COLO829 (cell line): ENCODE measurements at regions not wholly inside any gene's neighbourhood (a gene's known extent, or its start where the extent isn't known, plus 50 kb on each side); places are given as distances from the start of the nearest gene placed in this dataset.
A peak's percentile ranks its signal among the peaks of the same experiment; 100 is the strongest.
"Not testable (repeated sequence)": the region's sequence is repeated elsewhere in the genome, so short reads cannot be mapped to it uniquely, and the experiment has no call there.

Source experiments
- DNase-seq: peaks from one replicate; pipeline ENCODE4 v3.0.0; 2012; ENCODE audit warnings: low spot score

DNA sequence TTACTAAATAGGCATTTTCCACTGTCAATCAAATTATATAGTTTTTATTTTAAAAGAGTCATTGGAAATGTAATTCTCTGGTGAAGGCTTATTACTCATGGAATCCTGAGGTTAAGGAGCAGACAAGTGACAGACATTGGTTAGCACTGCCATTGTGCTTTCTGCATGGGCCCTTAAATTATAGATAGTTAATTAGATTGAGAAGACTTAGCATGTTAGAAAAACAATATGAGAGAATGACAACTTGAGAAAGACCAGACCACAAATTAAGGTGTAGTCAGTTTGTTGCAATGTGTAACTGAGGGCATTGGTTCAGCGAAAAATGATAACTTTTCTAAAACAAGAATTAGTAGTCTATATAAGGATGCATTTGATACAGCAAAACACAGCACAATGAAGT is 195.5 kb downstream of the SLITRK6 start:
- DNase-seq, result no peak

DNA sequence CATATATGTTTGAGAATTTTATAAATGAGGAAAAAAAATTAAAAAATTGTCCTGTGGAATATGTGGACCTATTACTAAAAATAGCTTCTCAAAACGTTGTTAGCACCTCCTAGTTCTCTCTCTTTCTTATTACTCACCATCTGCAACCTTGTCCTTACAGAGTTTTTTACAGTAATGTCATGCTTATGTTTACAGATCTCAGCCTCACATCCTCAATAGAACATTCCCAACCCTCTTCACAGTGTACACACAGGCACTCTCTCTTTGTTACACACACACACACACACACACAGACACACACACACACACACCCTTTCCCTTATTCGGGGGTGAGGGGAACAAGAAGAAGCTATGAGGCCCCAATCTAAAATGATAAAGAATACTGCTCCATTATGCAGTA is 197.7 kb downstream of the SLITRK6 start:
- DNase-seq, result no peak

DNA sequence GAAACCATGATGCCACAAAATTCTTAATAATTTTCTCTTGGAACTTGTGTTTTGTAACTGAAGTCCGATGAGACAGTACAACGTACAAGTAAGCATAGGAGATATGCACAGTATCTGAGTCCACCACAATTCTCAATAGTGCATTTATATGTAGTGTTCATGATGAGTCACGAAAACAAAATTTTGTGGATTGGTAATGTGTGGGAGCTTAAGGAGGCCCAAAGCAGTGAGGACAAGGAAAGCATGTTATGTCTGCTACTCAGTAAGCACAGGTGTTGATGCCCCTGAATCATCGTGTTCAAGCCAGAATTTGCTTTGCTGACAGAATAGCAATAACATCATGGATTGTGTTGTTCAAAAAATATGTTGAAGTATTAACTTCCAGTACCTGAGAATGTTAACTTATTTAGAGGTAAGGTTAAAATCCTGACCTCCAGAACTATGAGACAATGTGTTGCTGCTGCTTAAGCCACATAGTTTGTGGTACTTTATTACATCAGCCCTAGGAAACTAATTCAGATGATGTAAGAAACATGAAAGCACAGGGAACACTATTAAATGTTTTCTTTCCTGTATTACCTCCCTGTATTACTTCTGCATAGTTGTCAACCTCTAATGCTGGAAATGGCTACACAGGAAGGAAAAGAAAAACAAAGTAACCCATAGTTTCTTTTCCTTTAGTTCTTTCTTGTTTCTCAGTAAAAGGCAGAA is 201.3 kb downstream of the SLITRK6 start:
- DNase-seq, result no peak

DNA sequence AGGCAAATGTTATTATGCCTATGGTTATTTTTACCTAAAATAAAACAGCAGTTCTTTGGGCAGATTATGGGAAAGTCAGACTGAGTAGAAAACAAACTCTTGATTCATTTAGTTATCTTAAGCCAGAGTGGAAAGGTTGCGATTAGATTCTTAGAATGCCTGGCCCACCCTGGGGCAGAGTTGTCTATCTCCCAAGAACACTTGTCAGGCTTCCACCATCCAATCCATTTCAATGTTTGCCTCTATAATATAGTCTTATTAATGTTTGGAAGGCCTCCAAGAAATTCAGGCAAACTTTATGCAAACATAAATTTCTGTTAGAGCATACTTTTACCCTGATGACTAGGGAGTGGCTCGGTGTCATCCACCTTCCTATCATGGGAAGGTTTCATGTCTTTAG is 207.0 kb downstream of the SLITRK6 start:
- DNase-seq, result no peak

DNA sequence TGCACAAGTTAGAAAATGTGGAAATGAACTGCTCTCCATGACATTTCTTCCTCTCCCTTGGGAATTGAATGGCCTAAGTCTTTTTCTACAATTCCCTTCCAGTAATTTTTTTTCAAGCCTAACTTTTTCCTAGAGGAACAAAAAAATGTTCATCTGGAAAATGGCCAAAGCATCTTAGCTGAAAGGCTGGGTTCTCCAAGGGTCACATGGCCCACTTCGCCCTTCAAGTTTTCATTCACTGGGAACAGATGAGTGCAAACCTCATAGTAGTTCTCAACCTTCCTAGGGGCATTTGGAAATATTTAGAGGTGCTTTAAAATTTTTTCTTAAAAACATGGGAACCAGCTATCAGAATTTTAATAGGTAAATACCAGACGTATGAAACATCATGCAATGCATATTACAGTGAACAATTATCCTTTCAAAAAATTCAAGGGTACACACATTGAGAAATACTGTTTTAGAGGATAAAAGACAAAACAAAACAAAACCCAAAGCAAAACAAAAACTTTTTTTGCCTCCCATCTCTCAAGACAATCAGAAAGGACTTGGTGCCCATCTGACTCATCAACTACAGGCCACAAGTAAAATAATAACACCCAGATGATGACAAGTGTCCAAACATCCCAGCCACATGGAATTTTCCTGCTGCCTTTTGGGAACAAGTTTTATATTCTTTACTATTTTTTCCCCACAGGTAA is 208.8 kb downstream of the SLITRK6 start:
- no peak for DNase-seq

DNA sequence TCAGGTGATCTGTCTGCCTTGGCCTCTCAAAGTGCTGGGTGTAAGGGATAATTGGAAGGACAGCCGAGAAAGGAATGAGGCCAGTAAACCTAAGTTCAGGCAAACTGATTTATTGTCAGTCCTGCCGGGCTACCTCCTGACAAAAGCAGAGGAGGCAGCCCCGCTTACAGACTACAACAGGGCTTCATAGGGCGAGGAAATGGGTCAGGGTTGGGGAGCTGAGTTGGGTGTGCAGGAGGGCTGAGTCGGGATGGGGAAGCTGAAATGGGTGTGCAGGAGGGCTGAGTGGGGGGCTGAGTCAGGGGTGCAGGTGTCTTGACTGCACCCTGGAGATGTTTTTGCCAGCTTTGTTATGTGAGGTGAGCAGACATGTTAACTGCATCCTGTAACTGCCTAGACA is 210.2 kb downstream of the SLITRK6 start:
- DNase-seq, result no peak

DNA sequence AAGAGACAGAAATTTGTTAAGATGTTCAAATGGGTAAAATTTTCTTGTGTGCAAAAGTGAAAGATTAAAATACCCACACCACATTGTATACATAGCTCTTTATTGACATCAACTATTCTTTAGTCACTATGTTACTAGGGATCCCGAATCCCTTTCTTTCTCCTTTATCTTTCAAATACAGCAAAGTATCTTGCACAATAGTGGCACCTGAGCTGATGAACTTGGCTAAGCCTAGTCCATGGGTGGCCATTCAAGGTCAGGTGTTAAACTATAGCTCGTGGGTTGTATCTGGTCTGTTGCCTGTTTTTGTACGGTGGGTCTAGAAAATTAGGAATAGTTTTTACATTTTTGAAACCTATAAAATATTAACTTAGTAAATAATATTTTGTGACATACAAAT is 210.9 kb downstream of the SLITRK6 start:
- no peak for DNase-seq

DNA sequence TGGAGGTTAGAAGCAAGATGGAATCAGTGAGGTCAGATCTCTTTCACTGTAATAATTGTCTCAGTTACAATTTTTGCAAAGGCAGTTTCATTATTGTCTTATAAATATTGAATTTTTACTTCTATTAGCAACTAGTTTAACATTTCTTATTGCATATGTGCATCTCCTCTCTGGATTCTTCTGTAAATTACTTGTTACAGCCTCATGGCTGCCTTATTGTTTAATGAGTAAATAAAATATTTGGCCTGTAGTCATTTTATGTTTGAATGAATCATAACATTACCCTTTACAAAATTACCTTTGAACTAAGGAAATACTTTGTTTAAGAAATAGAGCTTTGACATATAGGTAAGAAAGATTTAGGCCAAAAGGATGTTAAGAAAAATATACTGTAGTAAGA is 212.4 kb downstream of the SLITRK6 start:
- no peak for DNase-seq

DNA sequence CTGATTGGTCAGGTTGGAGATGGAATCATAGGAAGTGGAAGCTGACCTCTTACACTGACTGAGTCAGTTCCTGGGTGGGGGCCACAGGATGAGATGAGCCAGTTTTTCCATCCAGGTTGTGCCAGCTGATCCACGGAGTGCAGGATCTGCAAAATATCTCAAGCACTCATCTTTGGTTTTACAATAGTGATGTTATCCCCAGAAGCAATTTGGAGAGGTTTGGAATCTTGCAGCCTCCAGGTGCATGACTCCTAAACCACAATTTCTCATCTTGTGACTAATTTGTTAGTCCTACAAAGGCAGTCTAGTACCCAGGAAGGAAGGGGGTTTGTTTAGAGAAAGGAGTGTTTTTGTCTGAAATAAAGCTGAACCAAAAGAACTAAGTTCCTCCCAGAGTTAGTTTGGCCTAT is 212.8 kb downstream of the SLITRK6 start:
- peak; percentile 67 for DNase-seq

DNA sequence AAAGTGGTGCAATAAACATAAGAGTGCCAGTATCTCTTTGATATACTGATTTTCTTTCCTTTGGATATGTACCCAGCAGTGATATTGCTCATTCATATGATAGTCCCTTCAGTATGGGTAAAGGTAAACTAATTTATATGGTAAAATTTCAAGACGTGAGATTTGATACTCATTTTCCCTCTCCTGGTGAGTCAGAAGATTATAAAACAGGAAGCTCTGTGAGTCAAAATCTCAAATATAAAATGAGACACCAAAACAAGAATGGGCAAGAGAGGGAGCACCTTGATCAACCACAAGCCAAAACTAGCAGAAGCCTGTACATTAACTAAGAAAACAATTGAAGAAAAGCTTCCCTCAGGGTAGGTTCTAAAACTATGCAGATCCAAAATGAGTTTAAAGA is 216.3 kb downstream of the SLITRK6 start:
- no peak for DNase-seq

DNA sequence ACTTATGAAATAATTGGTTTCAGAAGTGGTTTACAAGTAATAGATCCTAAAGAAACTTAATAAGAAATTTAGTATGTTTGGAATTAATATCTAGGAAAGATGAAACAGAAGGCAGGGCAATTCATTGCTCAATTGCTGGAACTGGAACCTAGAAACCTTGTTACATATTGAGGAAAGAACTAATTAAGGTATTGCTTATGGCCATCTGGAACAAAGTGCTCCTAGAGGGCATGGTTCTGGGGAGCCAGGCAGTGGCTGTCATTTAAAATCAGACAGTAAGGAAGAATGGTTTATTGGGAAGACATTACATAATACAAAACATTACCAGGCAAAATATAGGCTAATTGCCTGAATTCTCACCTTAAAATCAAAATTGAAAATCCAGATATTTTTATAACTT is 224.1 kb downstream of the SLITRK6 start:
- no peak for DNase-seq

DNA sequence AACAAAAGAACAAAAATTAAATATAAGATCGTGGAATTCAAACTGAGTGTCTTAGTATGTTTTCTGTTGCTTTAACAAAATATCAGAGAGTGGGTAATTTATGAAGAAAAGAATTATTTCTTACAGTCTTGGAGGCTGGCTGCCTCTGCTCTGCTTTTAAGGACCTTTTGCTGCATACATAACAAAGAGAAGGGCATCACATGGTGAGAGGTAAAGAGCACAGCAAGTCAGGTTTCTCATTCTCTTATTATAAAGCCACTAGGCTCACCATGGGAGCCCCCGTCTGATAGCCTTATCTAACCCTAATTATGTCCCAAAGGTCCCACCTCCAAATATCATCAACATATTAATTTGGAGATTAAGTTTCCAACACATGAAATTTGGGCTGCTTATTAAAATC is 231.3 kb downstream of the SLITRK6 start:
- no peak for DNase-seq

DNA sequence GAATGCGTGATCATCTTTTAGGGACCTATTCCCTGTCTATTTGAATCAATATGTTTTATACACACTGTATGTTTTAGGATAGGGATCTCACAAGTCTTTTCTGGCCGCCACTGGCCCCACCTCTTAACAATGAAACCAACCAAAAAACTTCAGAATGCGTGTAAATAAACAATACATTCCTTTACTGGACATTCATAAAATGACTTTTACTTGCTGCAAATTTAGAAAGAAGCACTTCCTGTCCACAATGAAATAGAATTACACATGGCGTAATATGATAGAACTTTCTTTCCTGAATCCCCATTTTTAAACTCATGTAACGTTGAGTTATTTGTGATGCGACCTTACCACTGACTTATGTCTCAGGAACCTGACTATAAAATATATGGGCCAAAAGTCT is 233.6 kb downstream of the SLITRK6 start:
- DNase-seq, result no peak

DNA sequence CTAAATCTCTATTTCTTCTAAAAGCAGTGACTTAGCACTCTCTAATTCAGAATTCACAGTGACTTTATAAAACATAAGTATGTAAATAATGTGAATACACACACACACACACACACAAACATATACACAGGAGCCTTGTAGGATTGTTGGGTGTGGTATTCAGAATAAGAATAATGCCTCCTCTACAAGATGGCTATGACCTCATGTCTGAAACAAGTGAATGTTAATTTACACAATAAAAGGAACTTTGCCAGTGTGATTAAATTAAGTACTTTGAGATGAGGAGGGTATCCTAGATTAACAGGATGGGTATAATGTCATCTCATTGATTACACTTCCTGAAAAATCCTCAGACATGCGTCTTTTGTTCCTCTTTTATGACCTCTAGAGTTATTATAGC is 234.6 kb downstream of the SLITRK6 start:
- no peak for DNase-seq

DNA sequence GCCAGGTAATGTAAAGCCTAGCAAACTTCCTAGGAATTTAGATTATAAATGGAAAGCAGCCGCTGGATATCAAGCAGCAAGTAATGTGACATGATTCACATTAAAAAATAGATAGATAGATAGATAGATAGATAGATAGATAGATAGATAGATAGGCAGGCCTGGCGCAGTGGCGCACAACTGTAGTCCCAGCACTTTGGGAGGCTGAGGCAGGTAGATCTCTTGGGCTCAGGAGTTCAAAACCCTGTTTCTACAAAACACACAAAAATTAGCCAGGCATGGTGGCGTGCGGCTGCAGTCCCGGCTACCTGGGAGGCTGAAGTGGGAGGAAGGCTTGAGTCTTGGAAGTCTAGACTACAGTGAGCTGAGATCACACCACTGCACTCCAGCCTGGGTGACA is 236.9 kb downstream of the SLITRK6 start:
- no peak for DNase-seq

DNA sequence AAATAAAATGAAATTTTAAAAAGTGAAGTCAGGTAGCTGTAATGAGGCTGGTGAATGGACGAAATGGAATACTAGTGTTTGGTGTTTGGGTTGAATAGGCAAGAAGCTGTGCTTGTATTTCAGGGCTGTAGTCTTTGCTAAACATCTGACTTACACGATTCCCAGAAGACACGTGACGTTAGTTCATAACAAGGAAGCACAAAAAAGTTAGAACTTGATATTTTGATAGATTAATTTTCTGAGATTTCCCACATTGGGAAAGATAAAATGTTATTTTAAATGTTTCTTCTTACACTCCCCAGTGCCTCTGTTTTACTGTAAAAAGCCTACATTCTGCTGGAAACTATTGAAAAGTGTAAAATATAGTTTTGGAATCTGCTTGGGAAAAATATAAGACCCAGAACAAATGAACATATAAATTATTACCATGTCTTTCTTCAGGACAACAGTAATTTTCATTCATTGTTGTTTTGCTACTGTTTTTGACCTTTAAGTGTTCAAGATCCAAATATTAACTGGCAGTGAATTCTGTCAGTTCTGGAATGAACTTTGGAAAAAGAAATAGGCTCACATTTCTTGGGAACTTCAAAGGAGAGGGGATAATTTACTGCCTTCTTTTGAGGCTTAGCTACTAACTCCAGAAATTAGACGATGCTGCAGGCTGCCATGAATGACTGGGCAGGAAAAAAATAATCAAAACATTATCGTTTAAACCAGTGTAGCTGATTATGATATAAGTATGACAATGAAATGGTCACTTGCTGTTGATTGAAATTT is 241.3 kb downstream of the SLITRK6 start:
- no peak for DNase-seq

DNA sequence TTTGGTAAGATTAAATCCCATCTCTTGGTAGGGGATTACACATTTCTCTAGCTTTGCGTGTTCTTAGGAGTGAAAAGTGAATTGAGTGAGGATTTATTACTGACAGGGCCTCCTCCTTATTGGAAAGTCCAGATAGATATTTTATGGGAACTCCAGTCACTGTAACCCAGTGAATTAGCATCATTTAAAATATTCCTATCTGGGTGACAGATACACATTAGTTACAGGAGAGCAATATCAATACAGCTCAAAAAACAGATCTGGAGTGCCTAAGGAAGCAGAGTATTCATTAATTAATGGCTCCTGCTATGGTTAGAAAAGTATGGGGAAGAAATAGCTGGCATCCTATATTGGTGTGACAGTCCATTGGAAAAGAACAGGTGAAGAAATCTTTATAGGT is 248.2 kb downstream of the SLITRK6 start:
- DNase-seq, result no peak

DNA sequence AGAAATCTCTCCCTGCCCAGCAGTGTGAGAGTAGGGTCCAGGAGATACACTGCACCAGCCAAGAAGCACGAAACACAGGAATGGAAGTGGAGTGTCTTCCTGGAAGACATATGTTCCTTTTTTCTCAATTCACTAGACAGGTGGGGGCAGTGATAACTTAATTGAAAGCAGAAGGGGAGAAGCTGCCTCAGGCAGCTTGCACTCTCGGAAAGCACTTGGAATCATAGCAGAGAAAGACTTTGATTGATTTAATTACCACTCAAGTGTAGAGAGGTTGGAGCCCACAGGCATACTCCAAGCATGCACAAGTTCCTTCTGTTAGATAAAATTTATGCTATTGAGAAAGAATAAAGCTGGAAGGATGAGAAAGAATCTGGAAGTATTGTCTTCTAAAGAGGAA is 249.4 kb downstream of the SLITRK6 start:
- no peak for DNase-seq

DNA sequence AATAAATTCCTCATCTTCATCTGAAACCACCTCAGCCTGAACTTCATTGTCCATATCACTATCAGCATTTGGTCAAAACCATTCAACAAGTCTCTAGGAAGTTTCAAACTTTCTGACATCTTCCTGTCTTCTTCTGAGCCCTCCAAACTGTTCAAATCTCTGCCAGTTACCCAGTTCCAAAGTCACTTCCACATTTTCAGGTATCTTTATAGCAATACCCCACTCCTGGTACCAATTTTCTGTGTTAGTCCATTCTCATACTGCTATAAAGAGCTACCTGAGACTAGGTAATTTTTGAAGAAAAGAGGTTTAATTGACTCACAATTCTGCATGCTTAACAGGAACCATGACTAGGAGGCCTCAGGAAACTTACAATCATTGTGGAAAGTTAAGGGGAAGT is 250.4 kb downstream of the SLITRK6 start:
- DNase-seq, result not testable (repeated sequence)

DNA sequence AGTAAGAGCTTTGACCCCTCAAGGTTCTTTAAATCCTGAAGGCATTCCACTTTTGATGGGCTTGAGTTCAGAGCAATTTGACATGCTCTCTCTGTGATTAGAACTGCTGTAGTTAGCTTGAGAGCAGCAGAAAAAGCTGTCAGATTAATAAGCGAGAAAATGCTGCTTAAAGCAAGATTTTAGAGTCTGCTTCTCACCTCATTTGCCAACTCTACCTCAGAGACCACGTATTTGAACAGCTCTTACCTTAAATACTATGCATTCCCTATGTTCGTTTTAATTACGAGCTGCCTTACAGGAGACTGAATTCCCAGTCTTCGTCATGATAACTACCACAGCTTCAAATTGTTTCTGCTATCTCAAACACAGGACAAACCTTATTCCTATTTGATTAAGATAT is 253.4 kb downstream of the SLITRK6 start:
- no peak for DNase-seq

DNA sequence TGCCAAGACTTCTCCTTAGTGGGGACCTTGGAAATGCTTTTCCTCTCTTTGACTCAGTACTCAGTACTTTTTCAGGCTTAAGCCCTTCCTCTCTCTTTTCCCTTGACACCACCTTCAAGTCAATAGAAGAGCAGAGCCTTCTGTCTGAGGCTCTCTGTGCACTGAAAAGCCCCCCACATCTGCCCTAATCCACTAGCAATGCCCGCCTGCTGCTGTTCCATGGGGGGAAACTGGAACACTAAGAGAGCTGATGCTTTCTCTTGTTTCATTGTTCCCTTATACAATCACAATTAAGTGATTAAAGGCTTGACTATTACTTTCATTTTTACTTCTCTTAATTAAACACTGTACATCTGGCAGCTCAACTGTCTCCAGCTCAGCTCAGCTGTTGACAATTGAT is 254.5 kb downstream of the SLITRK6 start:
- DNase-seq, result no peak

DNA sequence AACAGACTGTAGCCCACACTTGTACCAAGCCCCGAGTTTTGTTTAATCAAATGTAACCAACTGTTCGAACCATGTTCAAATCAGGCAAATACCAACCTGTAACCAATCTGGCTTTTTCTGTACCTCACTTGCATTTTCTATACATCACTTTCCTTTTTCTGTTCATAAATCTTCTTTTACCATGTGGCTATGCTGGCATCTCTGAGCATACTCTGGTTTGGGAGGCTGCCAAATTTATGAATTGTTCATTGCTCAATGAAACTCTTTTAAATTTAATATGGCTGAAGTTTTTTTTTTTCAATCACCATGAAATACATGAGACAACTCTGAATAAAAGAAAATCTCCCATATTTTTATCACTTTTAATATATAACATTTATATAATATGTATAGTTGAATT is 256.1 kb downstream of the SLITRK6 start:
- no peak for DNase-seq

DNA sequence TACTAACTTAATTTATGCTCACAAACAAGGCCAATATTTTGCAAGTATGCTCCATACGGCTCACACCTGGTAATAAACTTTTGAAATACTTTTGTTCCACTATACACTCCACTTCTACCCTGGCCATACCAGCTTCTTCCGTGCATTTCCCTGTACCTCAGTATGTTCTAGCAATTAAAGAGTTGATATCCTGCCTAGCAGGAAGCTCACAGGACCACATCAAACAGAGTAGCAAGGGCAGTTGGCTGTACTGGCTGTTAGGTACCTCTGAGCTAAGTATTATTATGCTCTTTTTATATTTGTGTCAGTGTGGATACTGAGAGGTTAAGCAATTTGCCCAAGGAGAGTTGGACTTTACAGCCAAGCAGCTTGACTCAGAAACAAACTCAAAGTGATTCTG is 257.7 kb downstream of the SLITRK6 start:
- no peak for DNase-seq
